Activated naive CD8-positive, alpha-beta T cell treated with anti-CD3 and anti-CD28 coated beads, Interleukin-2, amount 10 ng/mL, durations not matched to agents 7 days and 5 days (primary cell): ENCODE measurements at regions not wholly inside any gene's neighbourhood (a gene's known extent, or its start where the extent isn't known, plus 50 kb on each side); places are given as distances from the start of the nearest gene placed in this dataset.

Source experiments
- ATAC-seq: fragments of 150-1000 bp; cut with Tn5 transposase; one replicate; pipeline ENCODE4 v1.10.0; 2021; ENCODE audit warnings: low read depth, moderate library complexity
- POLR2A ChIA-PET: fragments of 350-600 bp; sonication (Branson Sonifier 250); formaldehyde crosslinking; loops from one replicate; lab custom pipeline; 2021; ENCODE audit warnings: antibody characterized with exemption; lab: Charles Lee
- DNase-seq: peaks from one replicate; pipeline ENCODE4 v3.0.0; 2021
- H3K27ac Mint-ChIP-seq: one replicate; pipeline ENCODE4 v1.8.0; 2022; ENCODE audit warnings: mild to moderate bottlenecking, mixed read lengths
- H3K27me3 Mint-ChIP-seq: one replicate; pipeline ENCODE4 v1.8.0; 2022; ENCODE audit warnings: mild to moderate bottlenecking, moderate library complexity, mixed read lengths
- H3K36me3 Mint-ChIP-seq: one replicate; pipeline ENCODE4 v1.8.0; 2021; ENCODE audit warnings: mild to moderate bottlenecking, mixed read lengths
- H3K4me1 Mint-ChIP-seq: one replicate; pipeline ENCODE4 v1.8.0; 2021; ENCODE audit warnings: mixed read lengths
- H3K4me3 Mint-ChIP-seq: one replicate; pipeline ENCODE4 v1.8.0; 2022; ENCODE audit warnings: mild to moderate bottlenecking, moderate library complexity, mixed read lengths
- H3K9me3 Mint-ChIP-seq: one replicate; pipeline ENCODE4 v1.8.0; 2021; ENCODE audit warnings: mixed read lengths

- Mint-ChIP-seq H3K27ac (no peak overlapping the region), H3K36me3 (no peaks in the 10 kb centered on the region), H3K27me3 (no peaks in the 10 kb centered on the region), H3K4me1 (no peaks in the 10 kb centered on the region), H3K9me3 (peaks cover 2% of the 10 kb centered on the region), H3K4me3 (no peak overlapping the region)
- ATAC-seq (no peak), DNase-seq (no peak)
- POLR2A ChIA-PET: no interaction called here
Observed at GRCh38 chr5:104652271-104652861, 1089.8 kb upstream of the NUDT12 start.

GRCh38 chr5:104650313-104651055 is 1087.9 kb upstream of the NUDT12 start:
- no peaks in the 10 kb centered on the region for H3K9me3 Mint-ChIP-seq
- no peak for DNase-seq
- H3K36me3 Mint-ChIP-seq: no peaks in the 10 kb centered on the region
- ATAC-seq: no peak
- no peak overlapping the region for H3K4me3 Mint-ChIP-seq
- H3K27me3 Mint-ChIP-seq: no peaks in the 10 kb centered on the region
- POLR2A ChIA-PET: no interaction called here
- no peak overlapping the region for H3K27ac Mint-ChIP-seq
- no peaks in the 10 kb centered on the region for H3K4me1 Mint-ChIP-seq

GRCh38 chr5:104646416-104646815 is 1083.8 kb upstream of the NUDT12 start:
- Mint-ChIP-seq H3K9me3 (no peaks in the 10 kb centered on the region), H3K4me3 (no peak overlapping the region), H3K27me3 (no peaks in the 10 kb centered on the region), H3K36me3 (no peaks in the 10 kb centered on the region), H3K27ac (no peak overlapping the region), H3K4me1 (no peaks in the 10 kb centered on the region)
- POLR2A ChIA-PET: no interaction called here
- DNase-seq: no peak
- ATAC-seq: no peak

GRCh38 chr5:104643320-104643719 is 1080.7 kb upstream of the NUDT12 start:
- Mint-ChIP-seq H3K27me3 (no peaks in the 10 kb centered on the region), H3K4me1 (no peaks in the 10 kb centered on the region), H3K9me3 (no peaks in the 10 kb centered on the region), H3K4me3 (no peak overlapping the region), H3K36me3 (no peaks in the 10 kb centered on the region), H3K27ac (no peak overlapping the region)
- DNase-seq (no peak), ATAC-seq (no peak)
- POLR2A ChIA-PET: no interaction called here

GRCh38 chr5:104635227-104635626 is 1072.6 kb upstream of the NUDT12 start:
- no peaks in the 10 kb centered on the region for H3K36me3 Mint-ChIP-seq
- no peaks in the 10 kb centered on the region for H3K27me3 Mint-ChIP-seq
- POLR2A ChIA-PET: no interaction called here
- H3K9me3 Mint-ChIP-seq: no peaks in the 10 kb centered on the region
- H3K27ac Mint-ChIP-seq: no peak overlapping the region
- no peak overlapping the region for H3K4me3 Mint-ChIP-seq
- DNase-seq (no peak), ATAC-seq (no peak)
- H3K4me1 Mint-ChIP-seq: no peaks in the 10 kb centered on the region

GRCh38 chr5:104628911-104629310 is 1066.3 kb upstream of the NUDT12 start:
- Mint-ChIP-seq H3K36me3 (no peaks in the 10 kb centered on the region), H3K27me3 (no peaks in the 10 kb centered on the region), H3K9me3 (no peaks in the 10 kb centered on the region), H3K4me3 (no peak overlapping the region), H3K27ac (no peak overlapping the region), H3K4me1 (no peaks in the 10 kb centered on the region)
- DNase-seq (no peak), ATAC-seq (no peak)
- POLR2A ChIA-PET: no interaction called here

GRCh38 chr5:104626122-104626521 is 1063.5 kb upstream of the NUDT12 start:
- H3K27ac Mint-ChIP-seq: no peak overlapping the region
- no peak overlapping the region for H3K4me3 Mint-ChIP-seq
- no peaks in the 10 kb centered on the region for H3K36me3 Mint-ChIP-seq
- H3K9me3 Mint-ChIP-seq: peaks cover 2% of the 10 kb centered on the region
- no peaks in the 10 kb centered on the region for H3K4me1 Mint-ChIP-seq
- POLR2A ChIA-PET: no interaction called here
- ATAC-seq (no peak), DNase-seq (no peak)
- H3K27me3 Mint-ChIP-seq: no peaks in the 10 kb centered on the region

- DNase-seq: no peak
- ATAC-seq: no peak
- Mint-ChIP-seq H3K36me3 (no peaks in the 10 kb centered on the region), H3K9me3 (peaks cover 4% of the 10 kb centered on the region), H3K4me1 (no peaks in the 10 kb centered on the region), H3K27ac (no peak overlapping the region), H3K4me3 (no peak overlapping the region), H3K27me3 (no peaks in the 10 kb centered on the region)
- POLR2A ChIA-PET: no interaction called here
Observed at GRCh38 chr5:104612005-104612404, 1049.4 kb upstream of the NUDT12 start.

GRCh38 chr5:104611135-104611767 is 1048.7 kb upstream of the NUDT12 start:
- H3K4me3 Mint-ChIP-seq: no peak overlapping the region
- POLR2A ChIA-PET: no interaction called here

GRCh38 chr5:104606258-104606829 is 1043.8 kb upstream of the NUDT12 start:
- Mint-ChIP-seq H3K27me3 (no peaks in the 10 kb centered on the region), H3K36me3 (no peaks in the 10 kb centered on the region), H3K4me1 (no peaks in the 10 kb centered on the region), H3K4me3 (no peak overlapping the region), H3K27ac (no peak overlapping the region), H3K9me3 (peaks cover 2% of the 10 kb centered on the region)
- no peak for DNase-seq
- POLR2A ChIA-PET: no interaction called here
- no peak for ATAC-seq

More at GRCh38 chr5:104611135-104611767, 1048.7 kb upstream of the NUDT12 start:
- DNase-seq (no peak), ATAC-seq (no peak)
- peaks cover 4% of the 10 kb centered on the region for H3K9me3 Mint-ChIP-seq
- no peaks in the 10 kb centered on the region for H3K4me1 Mint-ChIP-seq
- no peaks in the 10 kb centered on the region for H3K27me3 Mint-ChIP-seq
- no peak overlapping the region for H3K27ac Mint-ChIP-seq
- no peaks in the 10 kb centered on the region for H3K36me3 Mint-ChIP-seq

GRCh38 chr5:104599726-104600125 is 1037.1 kb upstream of the NUDT12 start:
- DNase-seq (no peak), ATAC-seq (no peak)
- no peaks in the 10 kb centered on the region for H3K4me1 Mint-ChIP-seq
- no peak overlapping the region for H3K4me3 Mint-ChIP-seq
- H3K9me3 Mint-ChIP-seq: peaks cover 4% of the 10 kb centered on the region
- no peaks in the 10 kb centered on the region for H3K36me3 Mint-ChIP-seq
- H3K27ac Mint-ChIP-seq: no peak overlapping the region
- H3K27me3 Mint-ChIP-seq: no peaks in the 10 kb centered on the region
- POLR2A ChIA-PET: no interaction called here

- Mint-ChIP-seq H3K27me3 (no peaks in the 10 kb centered on the region), H3K4me1 (no peaks in the 10 kb centered on the region), H3K9me3 (peaks cover 6% of the 10 kb centered on the region), H3K36me3 (no peaks in the 10 kb centered on the region), H3K4me3 (no peak overlapping the region), H3K27ac (no peak overlapping the region)
- POLR2A ChIA-PET: no interaction called here
- DNase-seq: no peak
- ATAC-seq: no peak
Observed at GRCh38 chr5:104598285-104598684, 1035.7 kb upstream of the NUDT12 start.

- ATAC-seq (no peak), DNase-seq (no peak)
- POLR2A ChIA-PET: no interaction called here
- Mint-ChIP-seq H3K27ac (no peak overlapping the region), H3K4me3 (no peak overlapping the region), H3K9me3 (peaks cover 9% of the 10 kb centered on the region), H3K4me1 (no peaks in the 10 kb centered on the region), H3K27me3 (no peaks in the 10 kb centered on the region), H3K36me3 (no peaks in the 10 kb centered on the region)
Observed at GRCh38 chr5:104594850-104595249, 1032.3 kb upstream of the NUDT12 start.

- ATAC-seq (no peak), DNase-seq (no peak)
- no peaks in the 10 kb centered on the region for H3K4me1 Mint-ChIP-seq
- POLR2A ChIA-PET: no interaction called here
- H3K36me3 Mint-ChIP-seq: no peaks in the 10 kb centered on the region
- H3K4me3 Mint-ChIP-seq: no peak overlapping the region
- H3K9me3 Mint-ChIP-seq: peaks cover 1% of the 10 kb centered on the region
- no peaks in the 10 kb centered on the region for H3K27me3 Mint-ChIP-seq
- no peak overlapping the region for H3K27ac Mint-ChIP-seq
Observed at GRCh38 chr5:104576677-104577076, 1014.1 kb upstream of the NUDT12 start.
